ENCODE measurements at regions not wholly inside any gene's neighbourhood (a gene's known extent, or its start where the extent isn't known, plus 50 kb on each side); places are given as distances from the start of the nearest gene placed in this dataset.
"Not testable (repeated sequence)": the region's sequence is repeated elsewhere in the genome, so short reads cannot be mapped to it uniquely, and the experiment has no call there.

GRCh38 chr2:122564843-122565242 lies 809.4 kb downstream of the TSN start:
- no peak for ATAC-seq (ENCODE audit: low FRiP score)
- no peak for TF ChIP-seq CTCF (IDR thresholded peaks at IDR 0.05)
- DNase-seq (ENCODE audit: low spot score), result no peak

GRCh38 chr2:122565364-122565763 lies 809.9 kb downstream of the TSN start:
- DNase-seq (ENCODE audit: low spot score), result no peak
- ATAC-seq (ENCODE audit: low FRiP score), result no peak
- TF ChIP-seq CTCF (IDR thresholded peaks at IDR 0.05), result no peak

GRCh38 chr2:122570641-122571040 lies 815.2 kb downstream of the TSN start:
- DNase-seq (ENCODE audit: low spot score) (no peak), ATAC-seq (ENCODE audit: low FRiP score) (no peak)
- TF ChIP-seq CTCF (IDR thresholded peaks at IDR 0.05), result no peak

GRCh38 chr2:122571471-122571870 lies 816.0 kb downstream of the TSN start:
- not testable (repeated sequence) for DNase-seq (ENCODE audit: low spot score); ATAC-seq (ENCODE audit: low FRiP score)

DNA sequence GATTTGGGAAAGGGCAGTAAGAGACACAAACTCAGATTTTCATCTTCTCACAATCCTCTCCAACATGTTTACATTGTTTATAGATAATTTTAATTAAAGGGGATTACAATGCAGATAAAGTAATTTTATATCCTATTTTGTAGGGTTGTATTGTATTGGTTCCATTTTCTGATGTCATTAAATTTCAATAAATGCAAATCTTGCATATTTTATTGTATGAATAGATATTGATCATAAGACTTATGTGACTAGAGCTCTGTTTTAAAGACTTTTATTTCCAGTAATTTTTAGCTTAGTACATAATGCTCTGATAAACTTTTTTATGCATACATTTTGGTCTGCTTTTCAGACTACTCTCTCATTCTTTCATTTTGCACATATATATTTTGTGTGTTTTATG lies 819.6 kb downstream of the TSN start:
- DNase-seq (ENCODE audit: low spot score) (no peak), ATAC-seq (ENCODE audit: low FRiP score) (no peak)
- TF ChIP-seq CTCF (IDR thresholded peaks at IDR 0.05), result no peak

DNA sequence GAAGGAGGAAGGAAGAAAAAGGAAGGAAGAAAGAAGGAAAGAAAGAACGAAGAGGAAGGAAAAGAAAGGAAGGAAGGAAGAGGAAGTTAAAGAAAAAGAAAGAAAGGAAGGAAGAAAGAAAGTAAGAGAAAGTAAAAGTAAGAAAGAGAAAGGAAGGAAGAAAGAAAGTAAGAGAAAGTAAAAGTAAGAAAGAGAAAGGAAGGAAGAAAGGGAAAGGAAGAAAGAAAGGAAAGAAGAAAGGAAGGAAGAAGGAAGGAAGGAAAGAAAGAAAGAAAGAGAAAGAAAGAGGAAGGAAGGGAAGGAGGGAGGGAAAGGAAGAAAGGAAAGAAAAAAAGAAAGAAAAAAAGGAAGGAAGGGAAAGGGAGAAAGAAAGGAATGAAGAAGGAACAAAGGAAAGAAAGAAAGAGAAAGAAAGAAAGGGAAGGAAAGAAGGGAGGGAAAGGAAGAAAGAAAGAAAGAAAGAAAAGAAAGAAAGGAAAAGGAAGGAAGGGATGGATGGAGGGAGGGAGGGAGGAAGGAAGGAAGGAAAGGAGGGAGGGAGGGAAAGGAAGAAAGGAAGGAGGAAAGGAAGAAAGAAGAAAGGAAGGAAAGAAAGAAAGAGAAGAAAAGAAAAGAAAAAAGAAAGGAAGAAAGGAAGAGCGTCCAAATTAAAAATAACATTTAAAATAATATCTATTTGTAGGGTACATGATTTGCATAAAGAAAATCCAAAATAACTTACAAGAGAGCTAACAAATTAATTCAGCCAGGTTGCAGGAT lies 827.9 kb downstream of the TSN start:
- no peak for TF ChIP-seq CTCF (IDR thresholded peaks at IDR 0.05)
- DNase-seq (ENCODE audit: low spot score) (no peak), ATAC-seq (ENCODE audit: low FRiP score) (no peak)

DNA sequence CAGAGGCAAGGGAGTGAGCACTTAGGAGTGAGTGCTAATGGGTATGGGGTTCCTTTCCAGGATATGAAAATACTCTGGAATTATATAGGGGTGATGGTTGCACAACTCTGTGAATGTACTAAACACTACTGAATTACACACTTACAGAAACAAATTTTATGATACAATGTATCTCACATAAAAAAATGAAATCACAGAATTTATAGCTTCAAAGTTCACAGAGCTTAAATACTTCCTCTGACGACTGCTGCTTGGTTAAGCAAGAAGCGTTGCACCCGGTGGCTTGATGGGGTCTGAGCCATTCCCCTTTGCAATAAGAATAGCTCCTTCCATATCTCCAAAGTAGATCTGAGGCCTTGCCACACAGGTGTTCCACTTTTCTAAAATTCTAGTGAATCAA lies 835.1 kb downstream of the TSN start:
- ATAC-seq (ENCODE audit: low FRiP score) (no peak), DNase-seq (ENCODE audit: low spot score) (no peak)
- TF ChIP-seq CTCF (IDR thresholded peaks at IDR 0.05), result no peak

Measured in omental fat pad (tissue), 3 donors.